HEK293 (cell line): ENCODE measurements at regions not wholly inside any gene's neighbourhood (a gene's known extent, or its start where the extent isn't known, plus 50 kb on each side); places are given as distances from the start of the nearest gene placed in this dataset.

Source experiments
- CTCF ChIA-PET: fragments of 350-600 bp; formaldehyde crosslinking; extraction: SDS; loops from one replicate; lab custom pipeline; 2021; ENCODE audit warnings: antibody characterized with exemption; lab: Yijun Ruan, JAX
- POLR2A ChIA-PET: fragments of 300-600 bp; formaldehyde crosslinking; extraction: SDS; loops from one replicate; lab custom pipeline; 2020; ENCODE audit warnings: antibody characterized with exemption, inconsistent platforms; lab: Yijun Ruan, JAX
- H3K27ac ChIP-seq: fragments of 200-500 bp; sonication (Bioruptor generic); 2 replicates; pipeline ENCODE4 v1.5.1; 2014; ENCODE audit warnings: low read depth, low read length, control low read depth, inconsistent platforms; ENCODE audit errors: extremely low read depth
- H3K36me3 ChIP-seq, 2 experiments: fragments of 200-500 bp in 1 of 2; sonication (Bioruptor generic) in 1 of 2; 1 replicate in 1 of 2; 2 replicates in 1 of 2; pipeline ENCODE4 v1.5.1; 2014 to 2017; ENCODE audit warnings: inconsistent platforms in 2 of 2, low read length in 2 of 2; ENCODE audit not compliant: control insufficient read depth in 2 of 2, insufficient read depth in 1 of 2
- H3K4me1 ChIP-seq: fragments of 200-500 bp; sonication (Bioruptor generic); 2 replicates; pipeline ENCODE4 v1.5.1; 2014; ENCODE audit warnings: mild to moderate bottlenecking, low read length, inconsistent platforms; ENCODE audit not compliant: control insufficient read depth, insufficient read depth
- H3K4me3 ChIP-seq: 2 replicates; pipeline ENCODE4 v1.5.1; 2011; ENCODE audit warnings: low read depth, mild to moderate bottlenecking, control low read depth, low read length, moderate library complexity
- H3K9me3 ChIP-seq: fragments of 200-500 bp; sonication (Bioruptor generic); 2 replicates; pipeline ENCODE4 v1.5.1; 2014; ENCODE audit warnings: low read depth, low read length, inconsistent platforms; ENCODE audit not compliant: control insufficient read depth, insufficient read depth
- EGR2 ChIP-seq: fragments of 450-650 bp; formaldehyde crosslinking; IDR thresholded peaks from 2 replicates; pipeline ENCODE4 v1.5.1; 2016; ENCODE audit warnings: low read depth, missing biosample characterization, missing genetic modification characterization
- GLI4 ChIP-seq: fragments of 450-650 bp; formaldehyde crosslinking; IDR thresholded peaks from 2 replicates; pipeline ENCODE4 v1.5.1; 2016; ENCODE audit warnings: missing biosample characterization, missing genetic modification characterization
- HOXD13 ChIP-seq: sonication (generic); formaldehyde crosslinking; IDR thresholded peaks from 2 replicates; pipeline ENCODE4 v1.8.0; 2022; ENCODE audit warnings: missing genetic modification reagents, borderline replicate concordance
- KLF1 ChIP-seq: fragments of 450-650 bp; formaldehyde crosslinking; IDR thresholded peaks from 2 replicates; pipeline ENCODE4 v1.5.1; 2016; ENCODE audit warnings: missing biosample characterization, missing genetic modification characterization
- KLF17 ChIP-seq: fragments of 450-650 bp; formaldehyde crosslinking; IDR thresholded peaks from 2 replicates; pipeline ENCODE4 v1.5.1; 2016; ENCODE audit warnings: missing biosample characterization, missing genetic modification characterization
- OVOL3 ChIP-seq: fragments of 450-650 bp; formaldehyde crosslinking; IDR thresholded peaks from 2 replicates; pipeline ENCODE4 v1.5.1; 2016; ENCODE audit warnings: missing biosample characterization, missing genetic modification characterization
- PRDM1 ChIP-seq: fragments of 450-650 bp; formaldehyde crosslinking; IDR thresholded peaks from 2 replicates; pipeline ENCODE4; 2016; ENCODE audit warnings: missing biosample characterization, missing genetic modification characterization
- REST ChIP-seq: fragments of 450-650 bp; formaldehyde crosslinking; IDR thresholded peaks from 2 replicates; pipeline ENCODE4 v1.5.1; 2016; ENCODE audit warnings: missing biosample characterization, missing genetic modification characterization
- WT1 ChIP-seq: fragments of 450-650 bp; formaldehyde crosslinking; IDR thresholded peaks from 2 replicates; pipeline ENCODE4 v1.5.1; 2016; ENCODE audit warnings: missing biosample characterization, missing genetic modification characterization
- YY1 ChIP-seq: fragments of 450-650 bp; formaldehyde crosslinking; IDR thresholded peaks from 2 replicates; pipeline ENCODE4 v1.5.1; 2018; ENCODE audit warnings: missing biosample characterization, missing genetic modification characterization
- ZBTB7A ChIP-seq: fragments of 450-650 bp; formaldehyde crosslinking; IDR thresholded peaks from 2 replicates; pipeline ENCODE4 v1.5.1; 2016; ENCODE audit warnings: low read depth, missing biosample characterization, missing genetic modification characterization
- ZFHX2 ChIP-seq: fragments of 450-650 bp; formaldehyde crosslinking; conservative IDR thresholded peaks from 2 replicates; pipeline ENCODE4 v1.5.1; 2016; ENCODE audit warnings: missing biosample characterization, missing genetic modification characterization
- ZNF121 ChIP-seq: fragments of 450-650 bp; formaldehyde crosslinking; IDR thresholded peaks from 2 replicates; pipeline ENCODE4 v1.5.1; 2016; ENCODE audit warnings: missing biosample characterization, missing genetic modification characterization
- ZNF202 ChIP-seq: fragments of 450-650 bp; formaldehyde crosslinking; IDR thresholded peaks from 2 replicates; pipeline ENCODE4 v1.5.1; 2016; ENCODE audit warnings: missing biosample characterization, missing genetic modification characterization, borderline replicate concordance
- ZNF239 ChIP-seq: fragments of 450-650 bp; formaldehyde crosslinking; IDR thresholded peaks from 2 replicates; pipeline ENCODE4 v1.5.1; 2016; ENCODE audit warnings: missing biosample characterization, missing genetic modification characterization
- ZNF24 ChIP-seq: fragments of 450-650 bp; formaldehyde crosslinking; IDR thresholded peaks from 2 replicates; pipeline ENCODE4 v1.5.1; 2016; ENCODE audit warnings: missing biosample characterization, missing genetic modification characterization
- ZNF248 ChIP-seq: fragments of 450-650 bp; formaldehyde crosslinking; IDR thresholded peaks from 2 replicates; pipeline ENCODE4 v1.5.1; 2017; ENCODE audit warnings: missing biosample characterization, missing genetic modification characterization
- ZNF335 ChIP-seq: fragments of 450-650 bp; formaldehyde crosslinking; conservative IDR thresholded peaks from 2 replicates; pipeline ENCODE4 v1.5.1; 2016; ENCODE audit warnings: missing biosample characterization, missing genetic modification characterization
- ZNF433 ChIP-seq: fragments of 450-650 bp; formaldehyde crosslinking; IDR thresholded peaks from 2 replicates; pipeline ENCODE4 v1.5.1; 2016; ENCODE audit warnings: missing biosample characterization, missing genetic modification characterization, low read depth
- ZNF488 ChIP-seq: fragments of 450-650 bp; formaldehyde crosslinking; IDR thresholded peaks from 2 replicates; pipeline ENCODE4 v1.5.1; 2016; ENCODE audit warnings: missing biosample characterization, missing genetic modification characterization
- ZNF529 ChIP-seq: fragments of 450-650 bp; formaldehyde crosslinking; IDR thresholded peaks from 2 replicates; pipeline ENCODE4 v1.5.1; 2017; ENCODE audit warnings: missing genetic modification characterization, missing biosample characterization; ENCODE audit not compliant: insufficient replicate concordance
- ZNF629 ChIP-seq: fragments of 450-650 bp; formaldehyde crosslinking; IDR thresholded peaks from 2 replicates; pipeline ENCODE4 v1.5.1; 2017; ENCODE audit warnings: missing biosample characterization, missing genetic modification characterization
- ZNF670 ChIP-seq: fragments of 450-650 bp; formaldehyde crosslinking; IDR thresholded peaks from 2 replicates; pipeline ENCODE4 v1.5.1; 2016; ENCODE audit warnings: missing biosample characterization, missing genetic modification characterization, low read depth
- ZNF677 ChIP-seq: fragments of 450-650 bp; IDR thresholded peaks from 2 replicates; pipeline ENCODE4 v1.5.0; 2018; ENCODE audit warnings: missing biosample characterization, mild to moderate bottlenecking, missing genetic modification characterization, moderate library complexity
- ZNF701 ChIP-seq: fragments of 450-650 bp; formaldehyde crosslinking; IDR thresholded peaks from 2 replicates; pipeline ENCODE4 v1.5.1; 2016; ENCODE audit warnings: missing biosample characterization, missing genetic modification characterization
- ZNF792 ChIP-seq: fragments of 450-650 bp; formaldehyde crosslinking; IDR thresholded peaks from 2 replicates; pipeline ENCODE4 v1.5.1; 2016; ENCODE audit warnings: missing biosample characterization, missing genetic modification characterization
- ZNF837 ChIP-seq: fragments of 450-650 bp; formaldehyde crosslinking; IDR thresholded peaks from 2 replicates; pipeline ENCODE4 v1.5.1; 2016; ENCODE audit warnings: missing biosample characterization, missing genetic modification characterization

GRCh38 chr10:9437131-9437530 is 1382.6 kb downstream of the GATA3 start (continued):
- TF ChIP-seq REST (tag by site-specific recombination) (no peak), ZNF488 (tag by site-specific recombination) (no peak)

GRCh38 chr10:9443758-9444157 is 1389.3 kb downstream of the GATA3 start:
- CTCF ChIA-PET = no interaction called here
- Histone ChIP-seq H3K4me1 (no peaks in the 10 kb centered on the region), H3K27ac (no peak overlapping the region), H3K4me3 (no peak overlapping the region), H3K9me3 (no peaks in the 10 kb centered on the region), H3K36me3 (no peaks in the 10 kb centered on the region)
- POLR2A ChIA-PET = no interaction called here
- TF ChIP-seq ZNF670 (tag by site-specific recombination) (no peak), KLF1 (tag by site-specific recombination) (no peak), GLI4 (tag by site-specific recombination) (no peak), ZNF239 (no peak), OVOL3 (tag by site-specific recombination) (no peak), ZNF837 (tag by site-specific recombination) (no peak), ZNF202 (tag by site-specific recombination) (no peak), ZNF121 (no peak), EGR2 (tag by site-specific recombination) (no peak), KLF17 (tag by site-specific recombination) (no peak), ZNF529 (no peak), ZNF248 (no peak), ZBTB7A (tag by site-specific recombination) (no peak), ZNF677 (tag by site-specific recombination) (no peak)

GRCh38 chr10:9449530-9449929 is 1395.0 kb downstream of the GATA3 start:
- POLR2A ChIA-PET = no interaction called here
- Histone ChIP-seq H3K4me1 (no peaks in the 10 kb centered on the region), H3K4me3 (no peak overlapping the region)

More at GRCh38 chr10:9449530-9449929, 1395.0 kb downstream of the GATA3 start:
- Histone ChIP-seq H3K36me3 (no peaks in the 10 kb centered on the region), H3K9me3 (no peaks in the 10 kb centered on the region), H3K27ac (no peak overlapping the region)
- CTCF ChIA-PET = interaction anchor here (0.9 kb wide), 1 partner anchor 15 kb away, joined by 3 read pairs; no protein-coding TSS in a partner anchor
- TF ChIP-seq ZNF792 (tag by site-specific recombination) (no peak), ZNF629 (tag by site-specific recombination) (no peak), WT1 (tag by site-specific recombination) (no peak), KLF1 (tag by site-specific recombination) (no peak), ZNF433 (tag by site-specific recombination) (no peak), YY1 (tag by site-specific recombination) (no peak), HOXD13 (CRISPR knock-in tag) (no peak), ZNF24 (no peak), ZNF701 (tag by site-specific recombination) (no peak), ZNF248 (no peak), ZNF335 (tag by site-specific recombination) (no peak), PRDM1 (tag by site-specific recombination) (no peak), ZNF239 (no peak), ZFHX2 (tag by site-specific recombination) (no peak)
